ENCODE measurements at regions not wholly inside any gene's neighbourhood (a gene's known extent, or its start where the extent isn't known, plus 50 kb on each side); places are given as distances from the start of the nearest gene placed in this dataset.
"Not testable (repeated sequence)": the region's sequence is repeated elsewhere in the genome, so short reads cannot be mapped to it uniquely, and the experiment has no call there.

DNA sequence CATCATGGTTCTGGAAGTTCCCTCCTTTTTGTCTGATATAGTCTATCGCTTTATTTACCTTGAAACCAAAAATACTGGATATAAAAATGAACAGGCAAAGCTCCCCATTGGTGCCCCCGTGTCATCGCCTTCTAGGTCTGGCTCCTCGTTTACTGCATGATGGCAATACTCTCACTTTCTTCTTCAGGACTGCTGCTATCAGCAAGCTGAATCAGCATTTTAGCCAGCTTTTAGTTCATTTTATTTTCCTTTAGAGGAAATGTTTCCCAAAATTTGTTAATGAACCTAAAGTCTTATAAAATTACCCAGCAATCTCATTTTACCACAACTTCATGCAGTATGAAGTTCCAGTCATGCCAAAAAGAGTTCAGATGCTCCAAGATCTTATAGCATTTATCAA lies 80.5 kb downstream of the ZIC3 start:
- intact Hi-C loops (cut with DNase I): no loop called here
- ATAC-seq (ENCODE audit: poor library complexity) (no peak), DNase-seq (no peak)

DNA sequence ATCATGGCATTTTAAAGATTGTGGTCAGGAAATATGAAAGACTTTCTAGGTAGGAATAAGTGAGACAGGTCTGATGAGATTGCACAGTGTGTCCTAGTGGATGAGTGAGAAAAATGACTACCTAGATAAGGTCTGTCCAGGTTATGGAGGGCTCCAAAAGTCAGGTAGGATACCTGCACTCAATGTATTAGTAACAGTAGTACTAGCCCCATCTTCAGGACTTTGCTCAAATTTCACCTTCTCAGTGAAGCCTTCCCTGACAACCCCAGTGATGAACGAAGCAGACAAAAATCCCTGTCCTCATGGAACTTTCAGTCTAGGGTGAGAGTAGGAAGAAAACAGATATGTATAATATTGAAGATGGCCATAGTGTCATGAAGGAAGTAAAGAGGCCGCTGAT lies 85.7 kb downstream of the ZIC3 start:
- no peak for ATAC-seq (ENCODE audit: poor library complexity)
- intact Hi-C loops (cut with DNase I): no loop called here
- DNase-seq: no peak

DNA sequence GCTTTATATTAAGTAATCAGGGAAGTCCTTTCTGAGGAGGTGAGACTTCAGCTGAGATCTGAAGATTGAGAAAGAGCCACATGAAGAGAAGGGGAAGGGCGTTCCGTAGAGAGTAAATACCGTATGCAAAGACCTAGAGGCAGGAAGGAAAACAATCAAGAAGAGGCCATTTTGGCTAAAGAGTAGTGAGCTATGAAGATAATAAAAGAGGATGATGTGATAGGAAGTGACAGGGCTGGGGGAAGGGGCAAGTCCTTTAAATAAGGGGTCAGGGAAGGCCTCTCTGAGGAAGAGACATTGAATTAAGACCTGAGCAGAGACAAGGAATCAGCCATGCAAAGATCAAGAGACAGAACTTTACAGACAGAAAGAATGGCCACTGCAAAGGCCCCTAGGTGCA lies 86.2 kb downstream of the ZIC3 start:
- no peak for DNase-seq
- ATAC-seq (ENCODE audit: poor library complexity): no peak
- intact Hi-C loops (cut with DNase I): no loop called here

DNA sequence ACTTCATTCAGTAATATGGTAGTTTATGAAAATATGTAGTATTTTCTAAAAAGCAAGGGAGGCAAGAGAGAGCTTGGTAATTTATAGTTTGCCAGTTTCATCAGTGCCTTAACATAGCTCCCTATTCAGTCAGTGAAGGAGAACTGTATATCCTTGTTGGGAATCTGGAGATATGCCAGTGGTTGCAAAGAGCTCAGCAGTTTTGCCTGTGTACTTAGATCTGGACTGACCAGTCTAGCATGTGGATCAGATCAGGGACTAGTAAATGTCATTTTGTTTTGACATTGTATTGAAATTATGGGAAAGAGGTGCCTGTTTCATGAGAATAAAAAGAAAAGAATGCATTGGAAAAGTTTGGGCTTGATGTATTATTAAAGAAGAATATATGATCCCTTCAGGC lies 88.6 kb downstream of the ZIC3 start:
- no peak for ATAC-seq (ENCODE audit: poor library complexity)
- no peak for DNase-seq
- intact Hi-C loops (cut with DNase I): no loop called here

DNA sequence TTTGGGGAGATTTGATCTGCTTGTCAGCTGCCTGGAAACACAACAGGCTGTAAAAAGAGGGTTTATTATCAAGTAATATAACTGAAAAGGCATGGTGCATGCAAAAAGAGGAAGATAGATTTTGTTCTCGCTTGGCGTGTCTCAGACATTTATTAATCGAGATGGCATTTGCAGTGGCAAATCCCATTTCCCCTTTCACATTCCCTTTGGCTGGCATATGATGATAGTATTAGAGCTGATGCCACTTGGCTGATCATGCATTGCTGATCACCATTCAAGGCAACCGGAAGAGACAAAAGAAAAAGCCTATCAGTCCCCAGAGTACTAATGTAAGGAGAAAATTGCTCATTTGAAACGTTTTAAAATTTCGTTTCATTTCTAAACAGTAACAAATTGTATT lies 101.8 kb downstream of the ZIC3 start:
- ATAC-seq (ENCODE audit: poor library complexity): no peak
- DNase-seq: no peak
- intact Hi-C loops (cut with DNase I): no loop called here

DNA sequence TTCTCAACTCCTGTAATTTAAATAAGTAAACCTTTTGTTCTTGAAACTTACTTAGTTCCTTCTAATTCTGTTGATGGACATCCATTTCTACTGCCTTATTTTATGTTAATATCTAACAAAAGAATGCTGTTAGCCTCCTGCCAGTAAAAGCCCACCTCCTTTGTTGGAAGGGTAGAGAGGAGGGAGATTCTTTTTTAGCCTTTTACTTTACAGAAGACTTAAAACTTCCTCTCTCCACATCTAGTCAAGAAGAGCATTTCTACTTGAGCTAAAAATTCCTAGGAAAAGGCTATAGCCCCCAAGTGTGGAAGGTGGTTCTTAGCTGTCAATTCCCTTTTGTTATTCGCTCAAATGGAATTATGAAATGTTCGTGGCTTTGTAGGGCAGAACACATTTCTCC lies 118.7 kb downstream of the ZIC3 start:
- ATAC-seq (ENCODE audit: poor library complexity) (no peak), DNase-seq (no peak)
- intact Hi-C loops (cut with DNase I): no loop called here

DNA sequence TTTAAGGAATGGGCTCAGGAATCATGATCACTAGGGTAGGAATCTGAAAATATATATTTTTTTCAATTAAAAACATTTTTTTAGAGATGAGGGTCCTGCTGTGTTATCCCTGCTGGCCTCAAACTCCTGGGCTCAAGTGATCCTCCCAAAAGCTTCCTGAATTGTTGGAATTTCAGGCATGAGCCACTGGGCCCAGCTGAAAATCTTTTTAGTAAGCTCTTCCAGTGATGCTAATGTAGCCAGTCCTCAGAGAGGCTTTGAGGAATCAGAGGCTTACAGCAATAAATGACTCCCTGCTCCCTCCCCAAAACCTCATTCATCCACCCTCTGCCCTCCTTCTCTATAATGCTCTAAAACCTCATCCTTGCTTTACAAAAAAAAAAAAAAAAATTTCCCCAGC lies 129.5 kb downstream of the ZIC3 start:
- intact Hi-C loops (cut with DNase I): no loop called here
- no peak for ATAC-seq (ENCODE audit: poor library complexity)
- DNase-seq: no peak

DNA sequence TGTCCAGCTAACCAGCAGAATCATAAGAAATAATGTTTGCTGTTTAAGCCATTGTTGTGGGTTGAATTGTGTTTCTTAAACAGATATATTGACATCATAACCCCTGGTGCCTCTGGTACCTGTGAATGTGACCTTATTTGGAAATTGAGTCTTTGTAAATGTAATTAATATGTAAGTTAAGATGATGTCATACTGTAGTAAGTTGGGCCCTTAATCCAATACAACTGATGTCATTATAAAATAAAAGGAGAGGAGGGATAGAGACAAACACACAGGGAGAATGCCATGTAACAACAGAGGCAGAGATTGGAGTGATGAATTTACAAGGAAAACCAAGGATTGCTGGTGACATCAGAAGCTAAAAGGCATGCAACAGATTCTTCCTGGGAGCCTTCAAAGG lies 141.4 kb downstream of the ZIC3 start:
- ATAC-seq (ENCODE audit: poor library complexity) (no peak), DNase-seq (no peak)
- intact Hi-C loops (cut with DNase I): no loop called here

DNA sequence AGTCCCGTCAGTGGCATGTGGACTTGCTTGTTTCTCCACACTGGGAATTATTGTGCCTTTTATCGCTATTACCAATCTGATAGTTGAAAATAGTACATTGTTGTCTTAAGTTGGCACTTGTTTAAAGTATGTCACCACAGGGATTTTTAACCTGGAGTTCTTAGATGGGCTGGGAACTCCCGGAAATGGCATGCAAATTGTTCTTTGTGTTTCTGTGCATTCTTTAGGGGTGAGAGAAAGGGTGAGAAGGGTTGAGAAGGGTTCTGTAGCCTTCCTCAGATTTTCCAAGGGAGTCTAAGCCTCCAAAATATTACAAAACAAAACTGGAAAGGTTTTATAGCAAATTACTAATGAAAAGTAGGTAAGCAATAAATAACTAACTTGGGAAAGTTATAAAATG lies 176.9 kb downstream of the ZIC3 start:
- DNase-seq (no peak), ATAC-seq (ENCODE audit: poor library complexity) (no peak)
- intact Hi-C loops (cut with DNase I): no loop called here

DNA sequence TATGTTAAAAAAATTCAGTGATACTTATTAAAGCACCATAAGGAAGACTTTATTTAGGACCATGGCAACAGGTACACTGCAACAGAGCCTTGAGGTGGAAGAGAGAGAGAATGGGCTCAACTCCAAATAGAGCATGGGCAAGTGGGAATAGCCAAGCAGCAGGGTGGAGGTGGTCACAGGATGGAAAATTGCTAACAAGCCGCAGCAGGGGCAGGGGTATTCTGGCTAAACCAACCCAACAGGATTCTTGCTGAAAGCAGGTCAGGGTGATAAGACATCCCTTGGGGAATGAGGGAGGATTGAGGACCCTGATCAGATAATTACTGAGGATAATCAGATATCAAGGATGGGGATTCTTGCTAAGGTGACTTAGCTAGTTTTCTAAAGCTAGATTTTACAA lies 177.5 kb downstream of the ZIC3 start:
- DNase-seq (no peak), ATAC-seq (ENCODE audit: poor library complexity) (no peak)
- intact Hi-C loops (cut with DNase I): no loop called here

DNA sequence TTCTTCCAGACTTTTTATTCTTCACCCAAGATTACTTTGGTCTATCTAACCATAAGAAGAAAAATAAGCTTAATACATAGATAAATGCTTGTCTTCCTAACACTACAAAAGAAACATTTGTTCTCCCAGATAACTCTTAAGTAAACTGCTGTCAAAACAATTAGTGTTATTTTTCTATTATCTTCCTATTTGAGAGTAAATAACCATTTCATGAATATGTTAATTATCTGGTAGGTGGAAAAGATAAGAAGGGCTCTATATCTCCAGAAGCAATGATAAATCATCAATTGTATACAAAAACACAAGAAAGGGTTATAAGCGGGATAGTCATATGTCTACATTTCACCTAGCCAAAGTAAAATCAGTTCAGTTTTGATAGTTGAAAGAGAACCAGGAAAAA lies 180.4 kb downstream of the ZIC3 start:
- DNase-seq (no peak), ATAC-seq (ENCODE audit: poor library complexity) (no peak)
- intact Hi-C loops (cut with DNase I): no loop called here

DNA sequence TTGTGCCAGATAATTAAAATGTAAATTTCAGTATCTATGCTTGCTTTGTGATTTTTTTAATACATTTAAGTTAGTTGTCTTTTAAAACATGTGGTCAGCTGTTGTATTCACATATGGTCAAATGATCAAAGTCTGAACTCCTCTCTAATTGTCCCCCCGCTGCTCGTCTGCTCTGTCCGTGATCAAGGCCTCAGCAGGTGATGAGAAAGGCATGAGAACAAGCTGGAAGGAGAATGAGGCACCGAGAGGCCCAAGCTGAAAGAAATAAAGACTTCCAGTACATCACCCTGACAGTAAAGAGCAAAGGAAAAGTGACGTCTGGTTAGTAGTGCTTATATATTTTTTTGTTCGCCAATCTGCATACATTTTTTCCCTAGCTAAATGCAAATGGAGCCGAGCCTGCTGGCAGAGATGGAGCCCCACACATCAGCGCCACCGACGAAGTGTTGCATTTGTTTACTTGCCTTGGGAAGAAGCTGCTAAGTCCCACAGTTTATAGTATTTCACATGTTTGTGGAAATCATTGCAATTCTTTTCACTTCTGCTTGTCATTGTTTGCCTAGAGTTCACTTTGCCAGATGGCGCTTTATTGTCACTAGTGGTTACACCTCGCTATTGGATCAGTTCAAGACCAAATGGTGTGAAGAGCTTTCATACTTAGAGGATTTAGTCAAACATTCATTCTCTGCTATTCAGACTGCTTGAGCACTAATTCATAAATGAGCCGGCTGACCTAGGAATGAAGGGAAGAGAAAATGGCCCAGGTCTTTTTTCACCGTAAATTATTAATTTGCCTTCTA lies 181.5 kb downstream of the ZIC3 start:
- intact Hi-C loops (cut with DNase I): no loop called here
- ATAC-seq (ENCODE audit: poor library complexity) (no peak), DNase-seq (no peak)

DNA sequence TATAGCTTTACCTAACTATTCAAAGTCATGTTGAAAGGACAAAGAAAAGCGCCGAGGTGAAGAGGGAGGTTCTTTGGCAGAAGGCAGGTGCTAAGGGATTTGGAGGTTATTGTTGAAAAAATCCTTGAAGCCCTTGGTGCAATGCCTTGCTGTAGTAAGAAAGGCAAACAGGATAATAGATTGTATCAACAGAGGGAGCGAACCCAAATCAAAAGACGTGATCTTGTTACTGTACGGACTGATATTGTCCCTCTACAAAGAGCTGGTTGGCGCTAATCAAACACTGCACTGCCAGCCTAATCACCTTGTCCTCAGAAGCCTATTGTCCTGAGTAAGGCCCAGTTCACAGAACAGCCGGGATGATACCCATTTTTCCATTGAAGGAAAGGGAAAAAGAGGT lies 182.9 kb downstream of the ZIC3 start:
- intact Hi-C loops (cut with DNase I): no loop called here
- DNase-seq: no peak
- ATAC-seq (ENCODE audit: poor library complexity): no peak

DNA sequence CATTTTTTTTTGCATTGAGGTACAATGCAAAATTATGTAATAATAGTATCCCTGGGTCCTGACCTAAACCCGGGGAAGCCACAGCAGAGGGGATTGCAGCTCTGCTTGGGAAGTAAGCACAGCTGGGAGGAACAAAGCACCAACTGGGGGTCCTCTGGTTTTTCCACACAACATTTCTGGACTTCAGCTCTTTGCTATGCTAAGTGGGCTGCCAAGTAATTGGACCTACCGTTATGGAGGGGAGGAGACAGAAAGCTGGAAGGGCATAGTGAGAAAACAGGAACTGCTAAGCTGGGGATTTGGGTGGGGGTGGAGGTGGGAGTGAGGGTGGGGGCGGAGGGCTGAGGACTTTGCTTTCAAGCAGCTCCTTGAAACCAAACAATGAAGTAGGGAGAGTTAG lies 183.3 kb downstream of the ZIC3 start:
- ATAC-seq (ENCODE audit: poor library complexity) (no peak), DNase-seq (no peak)
- intact Hi-C loops (cut with DNase I): no loop called here

DNA sequence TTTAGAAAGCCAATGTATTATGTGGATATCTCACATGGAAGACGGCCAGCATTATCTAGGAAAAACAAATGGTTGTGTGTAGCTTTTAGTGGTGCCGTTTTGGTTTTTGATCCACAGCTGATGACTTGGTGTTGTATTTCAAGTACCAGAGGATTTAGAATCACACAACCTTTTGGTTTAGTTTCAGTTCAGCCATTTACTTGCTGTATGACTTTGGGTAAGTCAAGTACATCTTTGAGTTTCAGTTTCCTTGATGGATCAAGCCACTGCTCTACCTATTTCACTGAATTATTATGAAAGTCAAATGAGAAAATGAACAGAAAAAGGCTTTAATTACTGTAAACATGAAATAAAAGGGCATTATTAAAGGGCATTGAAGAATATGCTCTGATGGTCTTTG lies 205.6 kb downstream of the ZIC3 start:
- intact Hi-C loops (cut with DNase I): no loop called here
- DNase-seq (no peak), ATAC-seq (ENCODE audit: poor library complexity) (no peak)

DNA sequence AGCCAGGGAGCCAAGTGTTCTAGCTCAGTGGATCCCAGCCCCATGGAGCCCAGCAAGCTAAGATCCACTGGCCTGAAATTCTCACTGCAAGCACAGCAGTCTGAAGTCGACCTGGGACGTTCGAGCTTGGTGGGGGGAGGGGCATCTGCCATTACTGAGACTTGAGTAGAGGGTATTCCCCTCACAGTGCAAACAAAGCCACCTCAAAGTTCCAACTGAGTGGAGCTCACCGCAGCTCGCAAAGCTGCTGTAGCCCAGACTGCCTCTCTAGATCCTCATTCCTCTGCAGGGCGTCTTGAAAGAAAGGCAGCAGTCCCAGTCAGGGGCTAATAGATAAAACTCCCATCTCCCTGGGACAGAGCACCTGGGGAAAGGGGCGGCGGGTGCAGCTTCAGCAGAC lies 226.3 kb downstream of the ZIC3 start:
- no peak for DNase-seq
- intact Hi-C loops (cut with DNase I): no loop called here
- no peak for ATAC-seq (ENCODE audit: poor library complexity)

DNA sequence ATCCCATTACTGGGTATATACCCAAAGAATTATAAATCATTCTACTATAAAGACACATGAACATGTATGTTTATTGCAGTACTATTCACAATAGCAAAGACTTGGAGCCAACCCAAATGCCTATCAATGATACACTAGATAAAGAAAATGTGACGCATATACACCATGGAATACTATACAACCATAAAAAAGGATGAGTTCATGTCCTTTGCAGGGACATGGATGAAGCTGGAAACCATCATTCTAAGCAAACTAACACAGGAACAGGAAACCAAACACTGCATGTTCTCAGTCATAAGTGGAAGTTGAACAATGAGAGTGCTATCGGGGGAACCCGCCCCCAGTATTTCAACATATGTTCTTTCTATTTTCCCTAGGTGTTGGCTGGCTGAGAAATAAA lies 232.0 kb downstream of the ZIC3 start:
- intact Hi-C loops (cut with DNase I); DNase-seq; ATAC-seq (ENCODE audit: poor library complexity): not testable (repeated sequence)

DNA sequence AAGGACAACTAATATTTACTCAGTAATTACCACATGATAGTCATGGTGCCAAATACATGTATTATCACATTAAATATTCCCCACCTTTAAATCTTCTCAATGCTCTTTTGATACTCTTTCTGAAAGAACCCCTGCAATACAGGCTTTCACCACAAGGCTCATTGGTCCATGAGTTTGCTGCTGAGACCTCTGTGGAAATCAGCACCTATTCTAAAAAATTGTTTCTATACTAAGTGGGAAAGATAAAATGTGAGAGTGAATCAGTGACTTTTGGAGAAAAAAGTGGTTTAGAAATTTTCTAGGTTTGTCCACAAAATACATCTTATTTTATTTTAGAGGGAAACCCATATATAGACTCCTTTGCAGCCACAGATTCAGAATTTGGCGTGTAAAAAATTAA lies 257.3 kb downstream of the ZIC3 start:
- no peak for ATAC-seq (ENCODE audit: poor library complexity)
- intact Hi-C loops (cut with DNase I): no loop called here
- no peak for DNase-seq

DNA sequence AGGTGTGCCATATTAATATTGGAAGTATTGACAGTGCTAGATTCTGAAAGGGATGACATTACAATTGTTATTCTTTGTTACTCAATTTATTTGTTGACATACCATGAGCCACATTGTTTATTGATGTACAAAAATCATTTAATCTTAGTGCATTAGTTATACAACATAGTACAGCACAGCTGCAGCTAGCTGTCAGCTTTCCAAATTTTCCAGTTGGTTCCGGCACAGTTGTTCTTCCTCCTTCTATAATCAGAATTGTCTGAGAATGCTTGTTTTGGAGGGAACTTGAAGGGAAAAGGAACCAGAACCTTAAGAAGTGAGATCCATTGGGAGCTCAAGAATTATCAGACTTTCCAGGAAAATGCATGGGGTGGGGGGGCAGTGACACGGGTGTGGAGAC lies 281.4 kb downstream of the ZIC3 start:
- DNase-seq: no peak
- no peak for ATAC-seq (ENCODE audit: poor library complexity)
- intact Hi-C loops (cut with DNase I): no loop called here

DNA sequence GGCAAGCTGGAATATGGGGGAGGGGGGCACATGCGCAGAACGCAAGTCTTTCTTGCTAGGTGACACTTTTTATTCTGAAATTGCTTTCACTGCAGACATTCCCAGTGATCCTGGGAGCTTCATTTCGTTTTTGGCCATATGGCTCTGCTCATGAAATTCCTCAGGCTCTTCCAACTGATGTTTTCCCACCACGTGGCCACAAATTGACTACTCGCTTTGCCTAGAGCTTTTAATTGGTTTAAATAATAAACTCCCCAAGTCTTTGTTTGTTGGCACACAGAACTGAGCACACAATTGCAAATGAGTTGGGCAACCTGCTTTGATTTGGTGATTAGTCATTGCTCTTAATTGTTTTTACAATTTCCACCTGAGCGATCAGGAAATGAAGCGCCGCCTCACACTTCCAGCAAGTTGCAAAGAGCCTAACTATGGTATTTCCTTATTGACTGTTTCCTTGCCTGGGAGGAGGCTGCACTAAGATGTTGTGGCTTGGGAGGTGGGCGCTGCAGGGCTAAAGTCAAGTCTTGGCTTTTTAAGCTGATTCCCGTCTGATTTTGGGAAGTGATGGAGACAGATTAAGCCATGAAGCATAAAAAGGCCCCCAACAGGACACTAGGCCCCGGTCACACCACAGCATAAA lies 282.5 kb downstream of the ZIC3 start:
- no peak for ATAC-seq (ENCODE audit: poor library complexity)
- intact Hi-C loops (cut with DNase I): no loop called here
- DNase-seq: no peak

DNA sequence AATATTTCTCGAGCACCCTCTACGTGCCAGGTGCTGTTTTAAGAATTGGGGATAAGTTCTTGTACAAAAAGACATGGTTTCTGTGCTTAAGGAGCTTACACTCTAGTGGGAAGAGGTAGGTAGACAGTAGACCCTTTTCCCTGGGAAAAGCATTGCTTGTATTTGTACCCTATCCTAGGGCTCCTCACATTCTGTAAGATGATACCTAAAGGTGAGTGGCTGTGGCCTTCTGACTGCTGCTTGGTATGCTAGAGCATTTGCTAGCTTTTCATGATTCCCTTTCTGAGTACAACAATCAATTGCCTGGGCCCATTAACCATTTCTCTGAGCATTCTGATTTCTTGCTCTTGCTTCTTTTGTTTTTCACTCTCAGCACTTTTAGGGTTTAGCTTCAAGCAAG lies 286.6 kb downstream of the ZIC3 start:
- intact Hi-C loops (cut with DNase I): no loop called here
- ATAC-seq (ENCODE audit: poor library complexity): no peak
- DNase-seq: no peak
